Lung (tissue), 11 donors: ENCODE measurements at regions not wholly inside any gene's neighbourhood (a gene's known extent, or its start where the extent isn't known, plus 50 kb on each side); places are given as distances from the start of the nearest gene placed in this dataset.

ENCODE experiments used
- ATAC-seq: fragments of 200-7000 bp; cut with Tn5 transposase; one replicate; pipeline ENCODE4 v1.9.1; 2020; ENCODE audit warnings: moderate number of reproducible peaks; ENCODE audit not compliant: insufficient read depth, low FRiP score
- DNase-seq, 3 donors: peaks; one replicate each; pipeline ENCODE4 v3.0.0-alpha.2; 2013 to 2017
- H3K27ac ChIP-seq, 2 donors: one replicate each; pipeline ENCODE4 v1.5.1; 2013; ENCODE audit warnings: mild to moderate bottlenecking in 2 of 2, moderate library complexity in 2 of 2, control low read depth in 1 of 2, inconsistent platforms in 1 of 2, low read depth in 1 of 2, low read length in 1 of 2
- H3K27me3 ChIP-seq, 3 donors: one replicate each; pipeline ENCODE4 v1.5.1; 2013; ENCODE audit warnings: low read length in 2 of 3; ENCODE audit not compliant: control insufficient read depth in 3 of 3, insufficient read depth in 3 of 3
- H3K36me3 ChIP-seq, 4 donors: one replicate each; pipeline ENCODE4 v1.5.1; 2013; ENCODE audit warnings: low read length in 4 of 4, mild to moderate bottlenecking in 1 of 4, moderate library complexity in 1 of 4; ENCODE audit not compliant: control insufficient read depth in 4 of 4, insufficient read depth in 4 of 4
- H3K4me1 ChIP-seq, 5 donors: one replicate each; pipeline ENCODE4 v1.5.1; 2013; ENCODE audit warnings: low read length in 5 of 5, mild to moderate bottlenecking in 2 of 5, moderate library complexity in 1 of 5; ENCODE audit not compliant: control insufficient read depth in 5 of 5, insufficient read depth in 5 of 5
- H3K4me3 ChIP-seq: one replicate; pipeline ENCODE4 v1.5.1; 2013; ENCODE audit warnings: mild to moderate bottlenecking, control low read depth, moderate library complexity
- H3K9ac ChIP-seq, 2 donors: one replicate each; pipeline ENCODE4 v1.5.1; 2013; ENCODE audit warnings: low read length in 2 of 2, control low read depth in 1 of 2; ENCODE audit not compliant: insufficient read depth in 1 of 2
- H3K9me3 ChIP-seq, 4 donors: one replicate each; pipeline ENCODE4 v1.5.1; 2013; ENCODE audit warnings: low read length in 3 of 4, mild to moderate bottlenecking in 1 of 4, moderate library complexity in 1 of 4; ENCODE audit not compliant: control insufficient read depth in 4 of 4, insufficient read depth in 3 of 4
- WGBS, 2 donors: extraction: QIAGEN DNeasy Blood & Tissue Kit; methylation state at CpG; one replicate each; pipeline ENCODE4 v1.1.7; 2013; 5-methylcytosine and 5-hydroxymethylcytosine counted together
- TF ChIP-seq, protein P1 (sequence below): IDR thresholded peaks from 2 replicates; pipeline ENCODE4 v1.5.1; 2012; ENCODE audit warnings: mild to moderate bottlenecking; ENCODE audit errors: control extremely low read depth, extremely low read depth
- donor health status: control.
- donor health status: control.
- donor health status: Bipolar disorder and iron deficiency.
- donor health status: healthy.
- donor health status: DM: yes; HTN: yes; CAD: no.

DNA sequence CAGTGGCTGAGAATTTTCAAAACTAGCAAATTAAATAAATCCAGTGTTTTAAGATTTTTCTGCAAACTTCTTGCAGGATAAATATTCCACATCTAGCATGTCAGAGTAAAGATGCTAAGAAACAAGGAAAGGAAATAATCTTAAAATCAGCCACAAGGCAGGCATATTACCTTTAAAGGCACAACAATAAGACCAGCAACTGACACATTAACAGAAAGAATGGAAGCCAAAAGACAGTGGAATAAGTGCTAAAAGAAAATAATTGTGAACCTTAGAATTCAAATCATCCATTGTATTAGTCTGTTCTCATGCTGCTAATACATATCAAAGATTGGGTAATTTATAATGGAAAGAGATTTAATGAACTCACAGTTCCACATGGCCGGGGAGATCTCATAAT, 132.4 kb downstream of the FAR1 start:
- Histone ChIP-seq H3K27ac (no peak overlapping the region), H3K4me1 (no peaks in the 10 kb centered on the region), H3K4me3 (no peak overlapping the region), H3K9me3 (peaks cover 0 to 7% (median 1%) of the 10 kb centered on the region in 4 donors), H3K9ac (no peak overlapping the region), H3K27me3 (no peaks in the 10 kb centered on the region), H3K36me3 (no peaks in the 10 kb centered on the region)
- 79 to 81% methylated on average over 1 of the region's 1 CpG for WGBS, 2 donors
- DNase-seq = no peak
- TF ChIP-seq, protein P1, sequence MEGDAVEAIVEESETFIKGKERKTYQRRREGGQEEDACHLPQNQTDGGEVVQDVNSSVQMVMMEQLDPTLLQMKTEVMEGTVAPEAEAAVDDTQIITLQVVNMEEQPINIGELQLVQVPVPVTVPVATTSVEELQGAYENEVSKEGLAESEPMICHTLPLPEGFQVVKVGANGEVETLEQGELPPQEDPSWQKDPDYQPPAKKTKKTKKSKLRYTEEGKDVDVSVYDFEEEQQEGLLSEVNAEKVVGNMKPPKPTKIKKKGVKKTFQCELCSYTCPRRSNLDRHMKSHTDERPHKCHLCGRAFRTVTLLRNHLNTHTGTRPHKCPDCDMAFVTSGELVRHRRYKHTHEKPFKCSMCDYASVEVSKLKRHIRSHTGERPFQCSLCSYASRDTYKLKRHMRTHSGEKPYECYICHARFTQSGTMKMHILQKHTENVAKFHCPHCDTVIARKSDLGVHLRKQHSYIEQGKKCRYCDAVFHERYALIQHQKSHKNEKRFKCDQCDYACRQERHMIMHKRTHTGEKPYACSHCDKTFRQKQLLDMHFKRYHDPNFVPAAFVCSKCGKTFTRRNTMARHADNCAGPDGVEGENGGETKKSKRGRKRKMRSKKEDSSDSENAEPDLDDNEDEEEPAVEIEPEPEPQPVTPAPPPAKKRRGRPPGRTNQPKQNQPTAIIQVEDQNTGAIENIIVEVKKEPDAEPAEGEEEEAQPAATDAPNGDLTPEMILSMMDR = no peak
- ATAC-seq = no peak

DNA sequence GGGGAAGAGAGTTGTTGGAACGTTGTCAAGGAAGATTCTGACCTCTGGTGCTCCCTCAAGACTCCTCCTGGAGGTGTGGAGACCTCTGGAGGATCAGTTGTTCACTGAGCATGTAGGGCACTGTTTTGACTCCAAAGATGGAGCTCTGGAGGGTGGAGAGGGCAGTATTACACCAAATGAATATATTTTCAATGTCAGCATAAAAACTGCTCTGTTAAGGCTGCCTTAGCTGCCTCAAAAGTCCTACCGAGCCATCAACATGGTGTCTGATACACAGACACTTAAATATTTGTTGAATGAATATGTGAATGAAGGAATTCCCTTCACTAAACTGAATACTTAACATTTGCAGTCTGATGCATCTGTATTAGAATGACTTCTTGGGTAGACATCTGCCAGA, 144.2 kb upstream of the SPON1 start:
- Histone ChIP-seq H3K9me3 (no peaks in the 10 kb centered on the region), H3K27me3 (no peaks in the 10 kb centered on the region), H3K36me3 (no peaks in the 10 kb centered on the region), H3K4me1 (no peaks in the 10 kb centered on the region), H3K27ac (no peak overlapping the region), H3K4me3 (no peak overlapping the region), H3K9ac (no peak overlapping the region)
- DNase-seq (no peak), ATAC-seq (no peak)
- WGBS, 2 donors = 59 to 77% methylated on average over 2 of the region's 2 CpGs
- TF ChIP-seq, protein P1 = no peak

DNA sequence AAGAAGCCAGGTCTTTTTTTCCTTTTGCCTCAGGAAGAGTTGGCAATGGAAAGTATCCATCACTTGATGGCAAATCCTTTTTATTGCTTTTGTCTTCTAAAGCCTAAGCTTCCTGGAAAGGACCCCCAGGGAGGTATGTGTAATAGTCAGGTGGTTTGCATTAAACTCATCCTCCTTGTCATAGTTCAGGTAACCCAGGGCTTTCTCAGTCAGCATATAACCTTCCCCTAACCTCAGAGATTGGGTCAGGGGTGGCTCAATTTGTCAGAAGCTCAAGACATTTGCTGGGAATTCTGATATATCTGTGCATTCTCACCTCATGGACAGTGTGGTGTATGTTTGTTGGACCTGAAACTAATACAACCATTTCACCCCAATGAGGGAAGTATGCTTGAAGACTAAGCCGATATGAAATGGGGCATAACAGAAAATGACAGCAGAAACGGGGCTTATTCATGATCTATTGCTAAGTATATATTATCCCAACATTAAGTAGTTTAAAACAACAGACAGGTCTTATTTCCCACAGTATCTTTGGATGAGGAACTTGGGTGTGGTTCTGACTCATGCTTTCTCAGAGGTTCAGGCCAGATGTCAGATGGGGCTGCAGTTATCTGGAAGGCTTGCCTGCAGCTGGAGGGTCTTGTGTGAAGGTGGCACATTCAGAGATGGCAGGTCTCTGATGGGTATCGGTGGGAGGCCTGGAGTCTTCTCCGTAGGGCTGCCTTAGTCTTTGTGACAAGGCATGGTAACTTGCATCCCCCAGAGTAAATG, 135.8 kb upstream of the SPON1 start:
- DNase-seq (no peak), ATAC-seq (no peak)
- Histone ChIP-seq H3K27me3 (no peaks in the 10 kb centered on the region), H3K9me3 (peaks cover 0 to 1% (median 0%) of the 10 kb centered on the region in 4 donors), H3K4me3 (no peak overlapping the region), H3K4me1 (no peaks in the 10 kb centered on the region), H3K27ac (no peak overlapping the region), H3K9ac (no peak overlapping the region), H3K36me3 (no peaks in the 10 kb centered on the region)
- WGBS, 2 donors = 84 to 90% methylated on average over 4 of the region's 4 CpGs
- TF ChIP-seq, protein P1 = no peak

DNA sequence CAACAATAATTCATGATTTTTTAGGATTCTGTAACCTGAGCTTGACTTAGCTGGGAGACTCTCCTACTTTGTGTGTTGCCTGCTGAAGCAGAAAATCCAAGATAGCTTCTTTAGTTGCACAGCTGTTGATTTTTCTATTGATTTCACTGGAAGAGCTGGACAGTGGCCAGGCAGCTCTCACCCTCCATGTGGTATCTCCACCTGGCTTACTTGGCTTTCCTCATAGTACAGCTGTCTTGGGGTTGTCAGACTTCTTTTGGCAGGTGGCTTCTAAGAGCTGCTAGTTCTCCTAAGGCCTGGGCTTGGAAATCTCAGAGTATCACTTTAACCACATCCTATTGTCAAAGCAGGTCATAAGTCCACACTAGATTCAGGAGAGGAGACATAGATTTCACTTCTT, 130.8 kb upstream of the SPON1 start:
- TF ChIP-seq, protein P1 = no peak
- no peak for DNase-seq
- no peak overlapping the region for H3K27ac ChIP-seq
- peaks cover 0 to 4% (median 0%) of the 10 kb centered on the region in 3 donors for H3K27me3 ChIP-seq
- H3K4me3 ChIP-seq = no peak overlapping the region
- no peak for ATAC-seq
- H3K9ac ChIP-seq = no peak overlapping the region
- peaks cover 0 to 1% (median 0%) of the 10 kb centered on the region in 4 donors for H3K9me3 ChIP-seq
- peaks cover 0 to 5% (median 0%) of the 10 kb centered on the region in 5 donors for H3K4me1 ChIP-seq
- no peaks in the 10 kb centered on the region for H3K36me3 ChIP-seq
